GM12891 (cell line): ENCODE measurements at regions not wholly inside any gene's neighbourhood (a gene's known extent, or its start where the extent isn't known, plus 50 kb on each side); places are given as distances from the start of the nearest gene placed in this dataset.
"Not testable (repeated sequence)": the region's sequence is repeated elsewhere in the genome, so short reads cannot be mapped to it uniquely, and the experiment has no call there.

ENCODE experiments used
- DNase-seq: peaks from one replicate; pipeline ENCODE4 v3.0.0; 2011; ENCODE audit warnings: low spot score; ENCODE audit not compliant: insufficient read length
- FAIRE-seq: peaks from 2 replicates; lab custom pipeline; 2011; peaks lifted over from hg19 to GRCh38; lab: Jason Lieb, UNC
- PAX5 ChIP-seq: IDR thresholded peaks from 2 replicates; pipeline ENCODE4 v1.6.1; 2011; ENCODE audit warnings: low read length, moderate library complexity, mild to moderate bottlenecking; ENCODE audit not compliant: insufficient read depth, severe bottlenecking
- POLR2A ChIP-seq: IDR thresholded peaks from 2 replicates; pipeline ENCODE4 v1.6.1; 2011; ENCODE audit warnings: low read depth, low read length, control low read depth
- POLR2AphosphoS5 ChIP-seq: IDR thresholded peaks from 2 replicates; pipeline ENCODE4 v1.6.1; 2011; ENCODE audit warnings: low read depth, low read length, control low read depth
- POU2F2 ChIP-seq: IDR thresholded peaks from 2 replicates; pipeline ENCODE4 v1.6.1; 2011; ENCODE audit warnings: low read depth, mild to moderate bottlenecking, control low read depth, low read length, moderate library complexity
- SPI1 ChIP-seq: IDR thresholded peaks from 2 replicates; pipeline ENCODE4 v1.6.1; 2011; ENCODE audit warnings: low read depth, low read length, control low read depth
- TAF1 ChIP-seq: IDR thresholded peaks from 2 replicates; pipeline ENCODE4 v1.6.1; 2011; ENCODE audit warnings: low read depth, low read length, control low read depth

- TF ChIP-seq POLR2AphosphoS5 = no peak
- no peak for TF ChIP-seq TAF1
- TF ChIP-seq SPI1 = no peak
- no peak for TF ChIP-seq POU2F2
- no peak for TF ChIP-seq POLR2A
- no peak for TF ChIP-seq PAX5
- no peak for FAIRE-seq
- no peak for DNase-seq
Observed at GRCh38 chr5:165410476-165410875, 1905.1 kb downstream of the MAT2B start.

- DNase-seq, FAIRE-seq: not testable (repeated sequence)
Observed at GRCh38 chr5:165411532-165411931, 1906.1 kb downstream of the MAT2B start.

GRCh38 chr5:165420493-165420892 lies 1915.1 kb downstream of the MAT2B start:
- DNase-seq (no peak), FAIRE-seq (no peak)
- TF ChIP-seq POLR2A = no peak
- TF ChIP-seq SPI1 = no peak
- TF ChIP-seq POLR2AphosphoS5 = no peak
- TF ChIP-seq TAF1 = no peak
- no peak for TF ChIP-seq PAX5

- FAIRE-seq (no peak), DNase-seq (no peak)
- no peak for TF ChIP-seq SPI1
- TF ChIP-seq PAX5 = no peak
- no peak for TF ChIP-seq POLR2AphosphoS5
- no peak for TF ChIP-seq TAF1
- TF ChIP-seq POU2F2 = no peak
- no peak for TF ChIP-seq POLR2A
Observed at GRCh38 chr5:165423697-165424299, 1918.4 kb downstream of the MAT2B start.

GRCh38 chr5:165425594-165425993 lies 1920.2 kb downstream of the MAT2B start:
- DNase-seq (no peak), FAIRE-seq (no peak)
- no peak for TF ChIP-seq POLR2AphosphoS5
- no peak for TF ChIP-seq TAF1
- TF ChIP-seq POLR2A = no peak
- no peak for TF ChIP-seq POU2F2
- peak; percentile 18; the same call in 1 of the 2 replicates for TF ChIP-seq SPI1
- no peak for TF ChIP-seq PAX5

GRCh38 chr5:165448753-165449152 lies 1943.3 kb downstream of the MAT2B start:
- FAIRE-seq (no peak), DNase-seq (no peak)
- TF ChIP-seq TAF1 = no peak
- no peak for TF ChIP-seq PAX5
- TF ChIP-seq POLR2A = no peak
- no peak for TF ChIP-seq POLR2AphosphoS5
- TF ChIP-seq SPI1 = no peak
- TF ChIP-seq POU2F2 = no peak

- TF ChIP-seq POU2F2 = no peak
- DNase-seq = no peak
- no peak for FAIRE-seq
Observed at GRCh38 chr5:165457859-165458481, 1952.6 kb downstream of the MAT2B start.

- TF ChIP-seq POU2F2 = no peak
- no peak for TF ChIP-seq PAX5
- no peak for TF ChIP-seq POLR2A
- TF ChIP-seq TAF1 = no peak
- TF ChIP-seq POLR2AphosphoS5 = no peak
- no peak for TF ChIP-seq SPI1
- FAIRE-seq = no peak
- DNase-seq = no peak
Observed at GRCh38 chr5:165459232-165459631, 1953.8 kb downstream of the MAT2B start.

GRCh38 chr5:165460911-165461310 lies 1955.5 kb downstream of the MAT2B start:
- no peak for DNase-seq
- no peak for TF ChIP-seq SPI1
- no peak for TF ChIP-seq POU2F2
- no peak for TF ChIP-seq POLR2A
- TF ChIP-seq TAF1 = no peak
- no peak for TF ChIP-seq POLR2AphosphoS5
- TF ChIP-seq PAX5 = no peak
- no peak for FAIRE-seq

- no peak for TF ChIP-seq PAX5
- no peak for TF ChIP-seq SPI1
- TF ChIP-seq POLR2AphosphoS5 = no peak
- TF ChIP-seq POLR2A = no peak
- TF ChIP-seq POU2F2 = no peak
- no peak for TF ChIP-seq TAF1
- FAIRE-seq = no peak
- DNase-seq = no peak
Observed at GRCh38 chr5:165477546-165477945, 1972.1 kb downstream of the MAT2B start.
